PC-9 (cell line): ENCODE measurements at regions not wholly inside any gene's neighbourhood (a gene's known extent, or its start where the extent isn't known, plus 50 kb on each side); places are given as distances from the start of the nearest gene placed in this dataset.

Experiments used
- BruUV-seq: library from RNA; stranded (reverse); fragments of 400-500 nt; replicated peaks from 2 replicates; lab custom pipeline; 2021; lab: Mats Ljungman, UMichigan
- CTCF ChIA-PET: fragments of 300-600 bp; sonication (Branson Sonifier 250); formaldehyde crosslinking; loops from one replicate; lab custom pipeline; 2022; ENCODE audit warnings: antibody characterized with exemption; lab: Charles Lee
- POLR2A ChIA-PET: fragments of 300-600 bp; sonication (Branson Sonifier 250); formaldehyde crosslinking; loops from one replicate; lab custom pipeline; 2022; ENCODE audit warnings: antibody characterized with exemption; ENCODE audit not compliant: unreplicated experiment; lab: Charles Lee
- DNase-seq, 2 experiments: peaks; one replicate each; pipeline versions ENCODE4 v3.0.0 to v3.0.0-alpha.2; 2015 to 2022; ENCODE audit warnings: mixed read lengths in 1 of 2
- H2AFZ ChIP-seq: fragments of 200-600 bp; sonication (generic); 2 replicates; pipeline ENCODE4 v1.8.1; 2017; ENCODE audit warnings: antibody characterized with exemption
- H3F3A ChIP-seq: fragments of 200-600 bp; sonication (generic); 2 replicates; pipeline ENCODE4 v1.8.1; 2017; ENCODE audit warnings: antibody characterized with exemption, mild to moderate bottlenecking, low read depth; ENCODE audit not compliant: insufficient read depth
- H3K27ac ChIP-seq: fragments of 200-600 bp; sonication (generic); 2 replicates; pipeline ENCODE4 v1.6.1; 2016; ENCODE audit warnings: mixed run types
- H3K27me3 ChIP-seq: fragments of 200-600 bp; sonication (generic); 2 replicates; pipeline ENCODE4 v1.6.1; 2016; ENCODE audit warnings: low read depth, mixed run types; ENCODE audit not compliant: insufficient read depth
- H3K36me3 ChIP-seq: fragments of 200-600 bp; sonication (generic); 2 replicates; pipeline ENCODE4 v1.6.1; 2016; ENCODE audit warnings: low read depth, mixed run types
- H3K4me1 ChIP-seq: fragments of 200-600 bp; sonication (generic); replicated peaks from 2 replicates; pipeline ENCODE4 v1.6.1; 2016; ENCODE audit warnings: mixed run types; ENCODE audit not compliant: insufficient read depth
- H3K4me2 ChIP-seq: fragments of 200-600 bp; sonication (generic); 2 replicates; pipeline ENCODE4 v1.6.1; 2017; ENCODE audit warnings: mixed run types
- H3K4me3 ChIP-seq: fragments of 200-600 bp; sonication (generic); 2 replicates; pipeline ENCODE4 v1.6.1; 2016; ENCODE audit warnings: mixed run types
- H3K79me2 ChIP-seq: fragments of 200-600 bp; sonication (generic); 2 replicates; pipeline ENCODE4 v1.6.1; 2017; ENCODE audit warnings: low read depth, mixed run types
- H3K9me2 ChIP-seq: fragments of 200-600 bp; sonication (generic); 2 replicates; pipeline ENCODE4 v1.8.1; 2017; ENCODE audit warnings: mild to moderate bottlenecking; ENCODE audit not compliant: insufficient read depth
- H3K9me3 ChIP-seq: fragments of 200-600 bp; sonication (generic); 2 replicates; pipeline ENCODE4 v1.8.1; 2016; ENCODE audit warnings: low read depth; ENCODE audit not compliant: insufficient read depth
- H4K20me1 ChIP-seq: fragments of 200-600 bp; sonication (generic); 2 replicates; pipeline ENCODE4 v1.8.1; 2017; ENCODE audit not compliant: insufficient read depth
- CTCF ChIP-seq: fragments of 200-600 bp; sonication (generic); conservative IDR thresholded peaks from 2 replicates; pipeline ENCODE4 v1.6.1; 2017; ENCODE audit warnings: mixed run types, antibody characterized with exemption, mild to moderate bottlenecking, moderate library complexity
- EZH2 ChIP-seq: fragments of 200-600 bp; sonication (generic); IDR thresholded peaks from 2 replicates; pipeline ENCODE4 v1.8.0; 2017; ENCODE audit warnings: antibody characterized with exemption, low read depth
- intact Hi-C: fragments of 100-400 bp; cut with micrococcal nuclease; formaldehyde crosslinking; loops from one replicate; pipeline ENCODE4 v1.10.0; 2022; ENCODE audit not compliant: unreplicated experiment

- POLR2A ChIA-PET = no interaction called here
- Histone ChIP-seq H4K20me1 (no peaks in the 10 kb centered on the region), H3K4me3 (no peak overlapping the region), H2AFZ (no peak overlapping the region), H3F3A (no peaks in the 10 kb centered on the region), H3K36me3 (no peaks in the 10 kb centered on the region), H3K79me2 (no peaks in the 10 kb centered on the region), H3K4me2 (no peak overlapping the region), H3K27me3 (no peaks in the 10 kb centered on the region), H3K27ac (no peak overlapping the region), H3K9me3 (no peaks in the 10 kb centered on the region; the same call in 1 of the 2 replicates), H3K9me2 (no peaks in the 10 kb centered on the region), H3K4me1 (no peaks in the 10 kb centered on the region)
- no peak for DNase-seq
- intact Hi-C loops = no loop called here
- CTCF ChIA-PET = no interaction called here
- TF ChIP-seq CTCF (no peak), EZH2 (no peak)
- BruUV-seq = no TSS peak
Observed at GRCh38 chr3:193761969-193762368, 169.0 kb downstream of the OPA1 start.

DNA sequence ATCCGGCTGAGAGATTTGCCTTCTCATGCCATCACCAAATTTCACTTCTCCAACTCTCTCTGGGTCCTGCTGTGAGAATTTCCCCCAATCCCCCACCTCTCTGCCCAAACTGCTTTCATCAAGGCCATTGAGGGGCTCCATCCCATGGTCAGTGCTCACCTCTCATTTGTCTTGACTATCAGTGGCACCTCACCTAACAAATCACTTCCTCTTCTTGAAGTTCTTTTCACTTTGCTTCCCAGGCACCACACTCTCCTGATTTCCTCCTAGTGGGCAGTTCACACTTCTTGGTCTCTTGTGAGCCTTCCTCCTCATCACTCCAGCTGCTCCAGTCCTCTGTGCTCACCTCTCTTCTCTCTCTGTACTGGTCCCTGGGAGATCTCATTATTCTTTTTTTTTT lies 169.6 kb downstream of the OPA1 start:
- H3K9me3 ChIP-seq = no peaks in the 10 kb centered on the region; the same call in 1 of the 2 replicates
- TF ChIP-seq EZH2 (no peak), CTCF (no peak)
- no peak overlapping the region for H3K4me3 ChIP-seq
- ChIA-PET POLR2A (no interaction called here), CTCF (no interaction called here)
- DNase-seq = no peak
- BruUV-seq = no TSS peak
- intact Hi-C loops = no loop called here
- no peak overlapping the region for H2AFZ ChIP-seq
- no peaks in the 10 kb centered on the region for H4K20me1 ChIP-seq
- no peaks in the 10 kb centered on the region for H3F3A ChIP-seq
- no peaks in the 10 kb centered on the region for H3K4me1 ChIP-seq
- no peaks in the 10 kb centered on the region for H3K27me3 ChIP-seq
- no peak overlapping the region for H3K4me2 ChIP-seq
- no peaks in the 10 kb centered on the region for H3K36me3 ChIP-seq
- H3K9me2 ChIP-seq = no peaks in the 10 kb centered on the region
- H3K79me2 ChIP-seq = no peaks in the 10 kb centered on the region
- no peak overlapping the region for H3K27ac ChIP-seq

GRCh38 chr3:193764959-193765358 lies 172.0 kb downstream of the OPA1 start:
- BruUV-seq = no TSS peak
- Histone ChIP-seq H4K20me1 (no peaks in the 10 kb centered on the region), H3K36me3 (no peaks in the 10 kb centered on the region), H3K9me3 (no peaks in the 10 kb centered on the region), H3F3A (no peaks in the 10 kb centered on the region), H3K9me2 (no peaks in the 10 kb centered on the region), H3K27ac (no peak overlapping the region), H3K4me1 (no peaks in the 10 kb centered on the region), H3K4me3 (no peak overlapping the region), H3K4me2 (no peak overlapping the region), H2AFZ (no peak overlapping the region), H3K27me3 (no peaks in the 10 kb centered on the region), H3K79me2 (no peaks in the 10 kb centered on the region)
- intact Hi-C loops = no loop called here
- ChIA-PET CTCF (no interaction called here), POLR2A (interaction anchor here (0.6 kb wide), 2 partner anchors 11 to 370 kb away, joined by 3 to 5 read pairs; no protein-coding TSS in a partner anchor)
- no peak for TF ChIP-seq CTCF
- TF ChIP-seq EZH2 = no peak
- no peak for DNase-seq
